HEK293 (cell line): ENCODE measurements at regions not wholly inside any gene's neighbourhood (a gene's known extent, or its start where the extent isn't known, plus 50 kb on each side); places are given as distances from the start of the nearest gene placed in this dataset.

ENCODE experiments used
- CTCF ChIA-PET: fragments of 350-600 bp; formaldehyde crosslinking; extraction: SDS; loops from one replicate; lab custom pipeline; 2021; ENCODE audit warnings: antibody characterized with exemption; lab: Yijun Ruan, JAX
- POLR2A ChIA-PET: fragments of 300-600 bp; formaldehyde crosslinking; extraction: SDS; loops from one replicate; lab custom pipeline; 2020; ENCODE audit warnings: antibody characterized with exemption, inconsistent platforms; lab: Yijun Ruan, JAX
- H3K27ac ChIP-seq: fragments of 200-500 bp; sonication (Bioruptor generic); 2 replicates; pipeline ENCODE4 v1.5.1; 2014; ENCODE audit warnings: low read depth, low read length, control low read depth, inconsistent platforms; ENCODE audit errors: extremely low read depth
- H3K36me3 ChIP-seq, 2 experiments: fragments of 200-500 bp in 1 of 2; sonication (Bioruptor generic) in 1 of 2; 1 replicate in 1 of 2; 2 replicates in 1 of 2; pipeline ENCODE4 v1.5.1; 2014 to 2017; ENCODE audit warnings: inconsistent platforms in 2 of 2, low read length in 2 of 2; ENCODE audit not compliant: control insufficient read depth in 2 of 2, insufficient read depth in 1 of 2
- H3K4me1 ChIP-seq: fragments of 200-500 bp; sonication (Bioruptor generic); 2 replicates; pipeline ENCODE4 v1.5.1; 2014; ENCODE audit warnings: mild to moderate bottlenecking, low read length, inconsistent platforms; ENCODE audit not compliant: control insufficient read depth, insufficient read depth
- H3K4me3 ChIP-seq: 2 replicates; pipeline ENCODE4 v1.5.1; 2011; ENCODE audit warnings: low read depth, mild to moderate bottlenecking, control low read depth, low read length, moderate library complexity
- H3K9me3 ChIP-seq: fragments of 200-500 bp; sonication (Bioruptor generic); 2 replicates; pipeline ENCODE4 v1.5.1; 2014; ENCODE audit warnings: low read depth, low read length, inconsistent platforms; ENCODE audit not compliant: control insufficient read depth, insufficient read depth
- BCL11B ChIP-seq: fragments of 450-650 bp; formaldehyde crosslinking; IDR thresholded peaks from 2 replicates; pipeline ENCODE4 v1.5.1; 2016; ENCODE audit warnings: low read depth, missing biosample characterization, missing genetic modification characterization
- ELK4 ChIP-seq: IDR thresholded peaks from 2 replicates; pipeline ENCODE4 v1.6.1; 2011; ENCODE audit warnings: mild to moderate bottlenecking, low read depth, low read length, borderline replicate concordance
- HOXC10 ChIP-seq: sonication (generic); formaldehyde crosslinking; IDR thresholded peaks from 2 replicates; pipeline ENCODE4 v1.8.1; 2023; ENCODE audit warnings: mild to moderate bottlenecking, missing genetic modification reagents
- IKZF3 ChIP-seq: fragments of 450-650 bp; IDR thresholded peaks from 2 replicates; pipeline ENCODE4 v1.5.0; 2018; ENCODE audit warnings: missing biosample characterization, mild to moderate bottlenecking, missing genetic modification characterization, moderate library complexity
- PATZ1 ChIP-seq: fragments of 450-650 bp; formaldehyde crosslinking; IDR thresholded peaks from 2 replicates; pipeline ENCODE4 v1.5.1; 2016; ENCODE audit warnings: missing biosample characterization, missing genetic modification characterization
- REST ChIP-seq: fragments of 450-650 bp; formaldehyde crosslinking; IDR thresholded peaks from 2 replicates; pipeline ENCODE4 v1.5.1; 2016; ENCODE audit warnings: missing biosample characterization, missing genetic modification characterization
- TRIM28 ChIP-seq: IDR thresholded peaks from 2 replicates; pipeline ENCODE4 v1.6.1; 2011; ENCODE audit warnings: low read length, control low read depth, borderline replicate concordance
- ZFP37 ChIP-seq: fragments of 450-650 bp; formaldehyde crosslinking; IDR thresholded peaks from 2 replicates; pipeline ENCODE4 v1.5.1; 2016; ENCODE audit warnings: missing biosample characterization, missing genetic modification characterization
- ZIC2 ChIP-seq: fragments of 450-650 bp; formaldehyde crosslinking; IDR thresholded peaks from 2 replicates; pipeline ENCODE4 v1.5.1; 2016; ENCODE audit warnings: missing biosample characterization, missing genetic modification characterization
- ZNF132 ChIP-seq: fragments of 450-650 bp; formaldehyde crosslinking; IDR thresholded peaks from 2 replicates; pipeline ENCODE4 v1.5.1; 2017; ENCODE audit warnings: missing biosample characterization, missing genetic modification characterization, borderline replicate concordance
- ZNF155 ChIP-seq: fragments of 450-650 bp; formaldehyde crosslinking; IDR thresholded peaks from 2 replicates; pipeline ENCODE4 v1.5.1; 2016; ENCODE audit warnings: missing biosample characterization, missing genetic modification characterization
- ZNF2 ChIP-seq: fragments of 450-650 bp; formaldehyde crosslinking; IDR thresholded peaks from 2 replicates; pipeline ENCODE4 v1.5.1; 2016; ENCODE audit warnings: missing biosample characterization, missing genetic modification characterization
- ZNF280D ChIP-seq: fragments of 450-650 bp; formaldehyde crosslinking; IDR thresholded peaks from 2 replicates; pipeline ENCODE4 v1.5.1; 2016; ENCODE audit warnings: missing biosample characterization, missing genetic modification characterization
- ZNF335 ChIP-seq: fragments of 450-650 bp; formaldehyde crosslinking; conservative IDR thresholded peaks from 2 replicates; pipeline ENCODE4 v1.5.1; 2016; ENCODE audit warnings: missing biosample characterization, missing genetic modification characterization
- ZNF514 ChIP-seq: fragments of 450-650 bp; formaldehyde crosslinking; IDR thresholded peaks from 2 replicates; pipeline ENCODE4 v1.5.1; 2016; ENCODE audit warnings: missing biosample characterization, missing genetic modification characterization
- ZNF544 ChIP-seq: fragments of 450-650 bp; formaldehyde crosslinking; IDR thresholded peaks from 2 replicates; pipeline ENCODE4 v1.5.0; 2017; ENCODE audit warnings: missing biosample characterization, missing genetic modification characterization
- ZNF585B ChIP-seq: fragments of 450-650 bp; formaldehyde crosslinking; IDR thresholded peaks from 2 replicates; pipeline ENCODE4 v1.5.1; 2016; ENCODE audit warnings: missing biosample characterization, missing genetic modification characterization
- ZNF664 ChIP-seq: fragments of 450-650 bp; formaldehyde crosslinking; IDR thresholded peaks from 2 replicates; pipeline ENCODE4 v1.5.1; 2016; ENCODE audit warnings: missing biosample characterization, missing genetic modification characterization
- ZNF785 ChIP-seq: fragments of 450-650 bp; formaldehyde crosslinking; IDR thresholded peaks from 2 replicates; pipeline ENCODE4 v1.5.1; 2016; ENCODE audit warnings: missing biosample characterization, missing genetic modification characterization
- TF ChIP-seq, protein P1 (sequence below): fragments of 450-650 bp; formaldehyde crosslinking; IDR thresholded peaks from 2 replicates; pipeline ENCODE4 v1.5.1; 2016; ENCODE audit warnings: missing biosample characterization, missing genetic modification characterization

DNA sequence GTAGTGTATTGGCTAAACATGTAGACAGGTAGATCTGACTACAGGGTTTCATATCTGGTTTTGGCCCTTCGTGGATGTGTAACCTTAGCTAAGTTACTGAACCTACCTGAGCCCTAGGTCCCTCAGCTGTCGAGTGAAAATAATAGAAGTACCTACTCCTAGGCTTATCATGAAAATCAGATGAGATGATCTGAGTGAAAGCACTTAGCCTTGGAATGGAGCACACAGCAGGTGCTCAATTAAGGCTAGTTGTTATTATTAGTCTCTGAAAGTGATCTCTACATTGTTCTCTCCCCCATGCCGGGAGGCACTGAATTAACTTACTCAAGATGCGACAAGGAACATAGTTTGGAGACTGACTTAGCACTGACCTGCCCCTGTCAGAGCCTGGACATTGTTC, 174.7 kb upstream of the ZNF217 start:
- no peaks in the 10 kb centered on the region for H3K36me3 ChIP-seq
- peaks cover 4% of the 10 kb centered on the region for H3K4me1 ChIP-seq
- no peak overlapping the region for H3K4me3 ChIP-seq
- POLR2A ChIA-PET, result no interaction called here
- H3K27ac ChIP-seq, result no peak overlapping the region
- H3K9me3 ChIP-seq, result no peaks in the 10 kb centered on the region
- TF ChIP-seq PATZ1 (no peak), IKZF3 (tag by site-specific recombination) (no peak), ZIC2 (tag by site-specific recombination) (peak; percentile 37; the same call in 1 of the 2 replicates), REST (tag by site-specific recombination) (no peak), ZNF132 (tag by site-specific recombination) (no peak), ZNF664 (peak; percentile 71; the same call in 1 of the 2 replicates)
- CTCF ChIA-PET, result no interaction called here

- POLR2A ChIA-PET, result no interaction called here
- H3K27ac ChIP-seq, result no peak overlapping the region
- TF ChIP-seq ELK4, result no peak
- no peak for TF ChIP-seq BCL11B (tag by site-specific recombination)
- TF ChIP-seq ZNF544, result no peak
- TF ChIP-seq, protein P1, sequence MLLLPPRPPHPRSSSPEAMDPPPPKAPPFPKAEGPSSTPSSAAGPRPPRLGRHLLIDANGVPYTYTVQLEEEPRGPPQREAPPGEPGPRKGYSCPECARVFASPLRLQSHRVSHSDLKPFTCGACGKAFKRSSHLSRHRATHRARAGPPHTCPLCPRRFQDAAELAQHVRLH (tag by site-specific recombination), result no peak
- TF ChIP-seq ZNF280D, result no peak
- no peak for TF ChIP-seq ZNF514 (tag by site-specific recombination)
- TF ChIP-seq ZFP37 (tag by site-specific recombination), result no peak
- no peak for TF ChIP-seq ZNF2
- TF ChIP-seq ZNF155 (tag by site-specific recombination), result no peak
- TF ChIP-seq ZNF335 (tag by site-specific recombination), result no peak
- TF ChIP-seq HOXC10 (CRISPR knock-in tag), result no peak
- TF ChIP-seq ZNF785, result no peak
- no peak for TF ChIP-seq TRIM28
- no peak for TF ChIP-seq ZNF585B (tag by site-specific recombination)
These were observed 173.7 kb upstream of the ZNF217 start for GRCh38 chr20:53767206-53767930.

More at GRCh38 chr20:53767206-53767930, 173.7 kb upstream of the ZNF217 start:
- Histone ChIP-seq H3K4me1 (peaks cover 4% of the 10 kb centered on the region), H3K4me3 (no peak overlapping the region), H3K9me3 (no peaks in the 10 kb centered on the region), H3K36me3 (no peaks in the 10 kb centered on the region)
- CTCF ChIA-PET, result no interaction called here
